8988T (cell line): ENCODE measurements at regions not wholly inside any gene's neighbourhood (a gene's known extent, or its start where the extent isn't known, plus 50 kb on each side); places are given as distances from the start of the nearest gene placed in this dataset.
"Not testable (repeated sequence)": the region's sequence is repeated elsewhere in the genome, so short reads cannot be mapped to it uniquely, and the experiment has no call there.

Source experiments
- DNase-seq: peaks from one replicate; pipeline ENCODE4 v3.0.0; 2011

GRCh38 chr12:29929295-29929694 lies 145.6 kb upstream of the TMTC1 start:
- DNase-seq: no peak

GRCh38 chr12:29921307-29921706 lies 137.6 kb upstream of the TMTC1 start:
- no peak for DNase-seq

DNA sequence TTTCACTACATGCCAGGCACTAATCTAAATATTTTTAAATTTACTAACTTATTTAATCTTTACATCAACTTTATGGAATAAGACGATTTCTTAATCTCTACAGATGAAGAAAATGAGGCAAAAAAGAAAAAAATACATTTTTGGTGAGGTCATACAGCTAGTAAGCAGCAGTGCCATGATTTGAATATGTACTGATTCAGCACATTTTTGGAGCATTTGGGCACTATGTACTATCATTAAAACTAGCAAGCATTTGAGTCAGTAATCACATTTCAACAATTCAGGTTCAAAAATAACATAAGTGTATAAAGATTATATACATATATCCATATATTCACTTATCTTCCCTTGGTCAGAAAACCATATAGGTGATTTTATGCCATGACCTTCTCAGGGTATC lies 124.4 kb upstream of the TMTC1 start:
- no peak for DNase-seq

DNA sequence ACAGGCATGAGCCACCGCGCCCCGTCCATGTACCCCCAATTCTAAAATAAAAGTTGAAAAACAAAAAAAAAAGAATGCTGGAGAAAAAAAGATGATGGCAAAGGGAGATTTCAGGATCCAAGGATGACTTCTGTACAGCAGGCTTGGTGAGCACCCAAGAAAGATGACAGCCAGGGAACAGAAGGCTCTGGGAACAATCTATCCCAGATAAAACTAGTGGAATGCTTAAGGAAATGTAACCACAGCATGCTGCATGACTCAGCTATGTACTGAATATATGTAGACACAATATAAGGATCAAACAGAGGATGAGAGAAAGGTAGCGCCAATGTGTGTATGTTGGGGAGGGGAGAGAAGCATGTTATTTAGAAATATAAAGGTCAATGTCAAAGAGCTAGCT lies 123.7 kb upstream of the TMTC1 start:
- DNase-seq: no peak

DNA sequence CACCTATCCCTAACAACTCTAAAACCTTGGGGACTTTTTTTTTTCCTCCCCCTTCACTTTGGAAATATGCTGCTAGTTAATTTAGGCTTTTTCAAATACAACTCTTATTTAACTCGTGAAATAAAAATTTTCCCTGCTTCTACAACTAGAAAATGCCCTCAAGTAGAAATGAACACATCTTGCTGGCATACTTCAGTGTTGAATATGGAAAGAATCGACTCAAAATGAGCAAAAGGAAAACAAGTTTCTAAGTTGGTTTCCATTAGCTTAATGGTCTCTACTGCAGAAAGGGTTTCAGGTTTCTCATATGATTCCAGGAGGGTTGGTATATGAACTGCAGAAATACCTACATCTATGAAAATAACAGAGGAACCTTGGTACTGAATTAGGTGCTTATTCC lies 118.3 kb upstream of the TMTC1 start:
- no peak for DNase-seq

- no peak for DNase-seq
Observed at GRCh38 chr12:29901585-29901984, 117.8 kb upstream of the TMTC1 start.

DNA sequence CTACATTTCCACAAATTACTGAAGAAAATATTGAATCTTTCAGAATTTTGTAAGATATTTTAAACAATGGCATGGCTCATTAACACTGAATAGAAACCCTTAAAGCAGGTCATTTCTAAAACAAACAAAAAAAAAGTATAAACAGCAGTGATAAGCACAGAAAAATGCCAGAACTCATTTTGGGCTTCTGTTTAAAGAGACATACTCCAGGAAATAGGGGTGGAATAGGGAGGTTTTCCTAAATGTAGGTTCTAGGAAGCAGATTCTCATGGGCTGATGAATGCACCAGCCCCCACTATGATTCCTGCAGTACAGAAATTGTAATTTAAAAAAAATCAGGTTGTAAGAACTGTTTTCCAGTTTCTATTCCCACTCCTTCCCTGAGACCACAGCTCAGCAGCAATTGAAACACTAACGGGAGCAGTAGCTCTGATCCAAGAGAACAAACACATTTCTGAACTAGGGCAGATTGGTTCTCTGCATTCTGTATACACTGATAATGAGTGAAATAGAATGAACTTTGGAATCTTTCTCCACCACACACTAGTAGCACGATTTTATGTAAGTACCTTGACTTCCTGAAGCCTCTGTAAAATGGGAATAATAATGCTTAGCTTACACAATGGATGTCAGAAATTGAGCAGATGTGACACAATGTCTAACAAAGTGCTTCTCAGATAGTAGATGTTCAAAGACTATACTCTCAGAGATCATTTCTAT lies 115.6 kb upstream of the TMTC1 start:
- DNase-seq: no peak

DNA sequence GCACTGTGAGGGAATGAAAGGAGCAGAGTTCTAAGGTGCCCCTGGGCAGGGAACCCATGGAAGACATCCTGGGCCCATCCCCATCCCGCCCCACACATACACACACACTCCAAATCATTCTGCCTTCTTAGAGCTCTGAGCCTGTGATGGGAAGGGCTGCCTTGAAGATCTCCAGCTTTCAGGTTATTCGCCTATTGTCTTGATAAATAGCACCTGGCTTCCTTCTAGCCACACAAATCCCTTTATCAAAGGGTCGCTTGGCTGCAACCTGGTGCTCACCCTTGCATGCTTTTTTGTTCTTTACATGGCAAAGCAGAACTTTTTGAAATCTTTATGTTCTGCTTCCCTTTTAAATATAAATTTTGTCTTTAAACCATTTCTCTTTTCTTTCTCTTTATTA lies 112.2 kb upstream of the TMTC1 start:
- DNase-seq: no peak

GRCh38 chr12:29893002-29893401 lies 109.3 kb upstream of the TMTC1 start:
- no peak for DNase-seq

DNA sequence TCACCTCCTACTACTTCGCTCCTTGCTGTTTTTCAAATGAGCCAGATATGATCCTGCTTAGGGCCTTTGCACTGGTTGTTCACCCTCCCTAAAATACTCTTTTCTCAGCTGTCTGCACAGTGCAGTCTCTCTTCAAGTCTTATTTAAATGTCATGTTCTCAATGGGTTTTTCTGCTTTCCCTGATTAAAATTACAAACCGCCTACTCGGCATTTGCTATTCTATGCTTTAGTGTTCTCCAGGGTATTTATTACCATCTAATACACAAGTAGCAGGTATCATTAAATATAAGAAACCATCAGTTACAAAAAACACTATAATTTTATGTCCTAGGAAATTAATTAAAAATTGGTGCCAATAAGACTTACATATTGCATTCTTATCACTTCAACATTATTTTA lies 108.0 kb upstream of the TMTC1 start:
- no peak for DNase-seq

DNA sequence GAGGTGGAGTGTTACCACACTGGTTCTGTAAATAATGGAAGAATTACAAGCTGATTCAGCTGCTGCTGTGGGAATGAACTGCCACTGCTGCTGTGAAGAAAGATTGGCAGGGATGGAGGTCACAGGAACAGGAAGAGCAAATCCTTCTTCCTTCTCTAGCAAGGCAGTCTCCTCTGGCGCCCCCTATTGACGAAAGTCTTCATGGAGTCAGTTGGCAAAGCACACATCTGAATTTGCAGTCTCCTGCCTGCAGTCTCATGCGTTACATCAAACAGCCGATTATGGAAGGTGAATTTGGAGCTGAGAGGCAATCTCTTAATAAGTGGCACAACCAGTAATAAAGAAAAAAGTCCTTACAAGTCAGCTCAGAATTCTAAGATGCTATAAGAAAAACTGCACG lies 106.0 kb upstream of the TMTC1 start:
- DNase-seq: no peak

DNA sequence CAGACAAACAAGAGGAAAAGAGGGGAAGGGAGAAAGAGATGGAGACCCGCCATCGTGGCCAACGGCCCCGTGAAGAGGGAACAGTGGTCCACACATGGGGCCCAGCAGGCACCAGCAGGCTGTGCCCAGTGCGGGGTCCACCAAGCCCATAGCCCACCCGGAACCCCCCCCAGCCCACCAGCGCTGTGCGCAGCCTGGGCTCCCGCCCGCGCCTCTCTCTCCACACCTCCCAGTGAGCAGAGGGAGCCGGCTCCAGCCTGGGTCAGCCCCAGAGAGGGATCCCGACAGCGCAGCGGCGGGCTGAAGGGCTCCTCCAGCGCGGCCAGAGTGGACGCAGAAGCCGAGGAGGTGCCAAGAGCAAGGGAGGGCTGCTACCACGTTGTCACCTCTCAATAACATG lies 105.0 kb upstream of the TMTC1 start:
- no peak for DNase-seq

GRCh38 chr12:29884957-29885356 lies 101.2 kb upstream of the TMTC1 start:
- DNase-seq: not testable (repeated sequence)

DNA sequence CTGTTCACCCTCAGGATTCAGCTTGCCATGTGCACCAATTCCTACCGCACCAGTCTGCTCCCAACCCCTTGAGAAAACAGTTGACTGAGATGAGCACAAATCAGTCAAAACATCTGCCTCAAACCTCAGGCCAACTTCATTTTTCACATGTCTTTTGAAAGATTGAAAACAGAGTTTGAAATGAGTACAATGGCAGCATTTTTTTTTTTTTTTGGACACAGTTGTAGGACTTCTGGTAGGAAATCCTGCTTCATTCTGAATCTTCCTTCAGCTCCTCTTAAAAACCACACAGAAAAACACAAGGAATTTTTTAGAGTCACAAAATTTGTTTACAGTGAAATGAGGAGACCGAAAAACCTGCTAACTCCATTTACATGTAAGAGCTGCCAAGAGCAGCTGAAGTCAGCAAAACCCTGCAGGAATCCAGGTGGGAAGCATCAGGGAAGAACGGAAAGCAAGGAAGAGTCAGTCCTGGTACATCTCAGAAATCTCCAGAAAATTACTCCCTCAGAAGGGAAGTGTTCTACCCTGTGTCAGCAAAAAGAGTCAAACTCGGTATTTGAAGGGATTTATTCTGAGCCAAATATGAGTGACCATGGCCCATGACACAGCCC lies 100.3 kb upstream of the TMTC1 start:
- no peak for DNase-seq

DNA sequence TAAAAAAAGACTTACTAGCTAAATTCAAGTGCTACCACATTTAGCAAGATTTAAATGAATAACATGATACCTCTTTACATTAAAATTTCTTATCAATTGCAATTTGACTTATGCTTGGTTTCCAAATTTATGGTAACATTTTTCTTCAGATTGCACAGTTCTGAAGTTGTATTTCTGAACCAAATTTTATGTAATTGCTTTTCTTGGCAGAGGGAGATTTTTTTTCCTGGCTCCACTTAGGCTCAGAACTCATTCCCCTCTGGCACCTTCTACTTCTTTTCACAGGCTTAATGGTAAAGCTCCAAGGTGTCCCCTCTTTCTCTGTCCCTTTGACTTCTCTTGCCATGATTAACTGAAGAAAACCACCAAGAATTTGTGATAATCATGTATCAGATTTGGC lies 99.8 kb upstream of the TMTC1 start:
- DNase-seq: no peak

DNA sequence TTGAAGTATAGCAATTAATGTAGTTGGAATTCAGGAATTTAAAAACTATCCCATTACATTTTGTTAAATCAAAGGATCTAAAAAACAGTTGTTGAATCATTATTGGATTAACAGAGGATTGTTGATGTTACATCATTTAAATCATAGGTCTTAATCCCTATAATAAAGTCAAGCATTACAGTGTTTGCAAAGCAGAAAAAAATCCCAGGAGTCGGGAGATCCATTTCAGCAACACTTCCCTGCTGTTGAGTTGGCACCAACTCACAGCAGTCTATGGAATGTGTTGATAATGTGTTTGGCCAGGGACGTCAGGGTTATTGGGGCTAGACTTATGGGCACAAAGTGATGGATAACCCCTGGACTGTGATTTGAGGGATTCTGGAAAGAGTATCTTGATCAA lies 99.1 kb upstream of the TMTC1 start:
- DNase-seq: no peak

- DNase-seq: no peak
Observed at GRCh38 chr12:29880987-29881386, 97.2 kb upstream of the TMTC1 start.

GRCh38 chr12:29879606-29880308 lies 96.0 kb upstream of the TMTC1 start:
- DNase-seq: no peak

DNA sequence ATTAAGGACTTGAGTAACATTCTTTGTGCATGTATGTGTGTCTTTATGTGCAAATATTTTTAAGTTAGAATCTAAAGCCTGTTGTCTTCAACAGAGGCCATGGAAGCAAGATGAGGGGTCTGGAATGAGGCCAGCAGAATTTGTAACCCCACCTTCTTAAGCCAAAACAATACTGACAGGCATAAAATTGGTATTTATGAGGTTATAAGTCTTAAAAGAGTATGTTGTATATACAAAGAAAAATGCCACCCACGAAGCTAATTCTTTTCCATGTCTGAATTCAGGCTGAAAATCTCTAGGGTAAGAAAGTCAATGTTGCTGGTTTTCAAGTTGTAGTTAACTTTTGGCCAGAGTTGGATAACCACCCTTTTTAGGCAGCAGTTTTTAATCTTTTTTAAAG lies 86.2 kb upstream of the TMTC1 start:
- DNase-seq: no peak

DNA sequence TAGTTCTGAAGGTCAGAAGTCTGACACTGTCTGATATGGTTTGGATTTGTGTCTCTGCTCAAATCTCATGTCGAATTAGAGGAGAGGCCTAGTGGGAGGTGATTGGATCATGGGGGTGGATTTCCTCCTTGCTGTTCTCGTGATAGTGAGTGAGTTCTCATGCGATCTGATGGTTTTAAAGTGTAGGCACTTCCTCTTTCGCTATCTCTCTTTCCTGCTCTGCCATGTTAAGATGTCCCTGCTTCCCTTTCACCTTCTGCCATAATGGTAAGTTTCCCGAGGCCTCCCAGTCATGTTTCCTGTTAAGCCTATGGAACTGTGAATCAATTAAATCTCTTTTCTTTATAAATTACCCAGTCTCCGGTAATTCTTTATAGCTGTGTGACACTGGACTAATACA lies 84.1 kb upstream of the TMTC1 start:
- DNase-seq: no peak

DNA sequence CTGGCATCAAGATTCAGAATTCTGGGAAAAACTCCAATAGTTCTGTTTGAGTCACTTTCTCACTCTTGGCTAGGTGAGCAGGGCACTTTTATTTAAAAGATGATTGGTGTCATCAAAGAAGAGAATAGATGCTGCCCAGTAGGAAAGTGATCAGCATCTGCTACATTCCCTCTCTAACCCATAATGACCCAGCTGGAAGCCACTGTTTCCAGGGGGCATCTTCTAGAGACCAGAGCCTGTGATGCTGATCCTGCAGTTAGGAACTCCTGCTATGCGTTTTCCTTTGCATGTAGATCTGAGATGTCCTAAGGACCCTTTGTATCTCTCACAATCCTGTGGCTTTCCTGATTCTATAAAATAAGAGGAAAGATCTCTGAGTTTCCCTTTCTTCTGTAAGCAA lies 79.9 kb upstream of the TMTC1 start:
- DNase-seq: no peak

DNA sequence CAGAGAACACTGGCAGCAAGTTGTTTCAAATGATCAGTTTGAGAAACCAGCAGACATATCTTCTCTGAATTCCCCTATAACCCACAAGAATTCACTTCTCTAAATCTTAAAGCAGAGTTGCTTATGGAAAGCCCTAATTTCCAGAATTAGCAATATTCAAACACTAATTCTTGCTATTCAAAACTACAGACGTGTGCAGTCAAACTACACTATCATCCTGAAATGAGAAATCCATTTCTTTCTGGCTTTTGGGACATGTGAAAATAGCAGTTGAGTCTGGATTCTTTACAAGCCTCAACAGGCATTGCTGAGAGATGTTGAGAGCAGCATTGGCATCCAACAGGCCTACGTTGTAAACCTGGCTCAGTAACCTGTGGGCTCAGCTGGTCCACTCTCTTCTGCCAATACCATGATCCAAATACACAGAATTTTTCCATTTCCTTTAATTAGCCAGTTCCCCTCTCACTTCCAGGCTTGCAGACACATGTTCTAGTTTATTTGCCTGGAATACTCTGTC lies 74.6 kb upstream of the TMTC1 start:
- DNase-seq: no peak

DNA sequence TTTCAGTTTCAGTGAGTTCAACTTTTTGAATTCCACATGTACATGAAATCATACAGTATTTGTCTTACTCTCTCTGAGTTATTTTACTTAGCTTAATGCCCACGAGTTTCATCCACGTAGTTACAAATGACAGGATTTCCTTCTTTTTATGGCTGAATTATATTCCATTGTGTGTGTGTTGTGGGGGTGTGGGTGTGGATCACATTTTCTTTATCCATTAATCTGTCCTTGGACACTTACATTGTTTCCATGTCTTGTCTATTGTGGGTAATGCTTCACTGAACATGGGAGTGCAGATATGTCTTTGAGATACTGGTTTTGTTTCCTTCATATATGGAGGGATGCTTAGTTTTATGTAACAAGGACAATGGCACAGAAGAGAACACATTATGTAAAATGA lies 63.5 kb upstream of the TMTC1 start:
- no peak for DNase-seq

- no peak for DNase-seq
Observed at GRCh38 chr12:29844667-29845066, 60.9 kb upstream of the TMTC1 start.
